Testis (tissue), 2 donors: ENCODE measurements at regions not wholly inside any gene's neighbourhood (a gene's known extent, or its start where the extent isn't known, plus 50 kb on each side); places are given as distances from the start of the nearest gene placed in this dataset.

ENCODE experiments used
- DNase-seq: peaks from one replicate; pipeline ENCODE4 v3.0.0-alpha.2; 2019
- H3K27ac ChIP-seq, 2 donors: fragments of 200-600 bp; sonication (generic); one replicate each; pipeline ENCODE4 v1.5.1; 2019
- H3K27me3 ChIP-seq: fragments of 200-600 bp; sonication (generic); one replicate; pipeline ENCODE4 v1.5.1; 2019
- H3K36me3 ChIP-seq: fragments of 200-600 bp; sonication (generic); one replicate; pipeline ENCODE4 v1.5.1; 2017; ENCODE audit warnings: low read depth; ENCODE audit errors: missing control alignments
- H3K4me1 ChIP-seq: fragments of 200-600 bp; sonication (generic); one replicate; pipeline ENCODE4 v1.5.1; 2019
- H3K4me3 ChIP-seq, 2 donors: fragments of 200-600 bp; sonication (generic); one replicate each; pipeline ENCODE4 v1.5.1; 2017 to 2019
- H3K9me3 ChIP-seq: fragments of 200-600 bp; sonication (generic); one replicate; pipeline ENCODE4 v1.5.1; 2017
- POLR2A ChIP-seq: fragments of 450-650 bp; IDR thresholded peaks from one replicate; pipeline ENCODE4 v1.6.1; 2017; ENCODE audit warnings: antibody characterized with exemption, mild to moderate bottlenecking, moderate library complexity
- WGBS, 2 donors: methylation state at CpG; one replicate each; pipeline ENCODE4 v1.1.5; 2018; 5-methylcytosine and 5-hydroxymethylcytosine counted together
- intact Hi-C: fragments of 100-400 bp; cut with DNase I; formaldehyde crosslinking; loops from one replicate; pipeline ENCODE4 v1.15.1; 2023; ENCODE audit warnings: low total_unique reads
- TF ChIP-seq, protein P1 (sequence below), 3 experiments: fragments of 450-650 bp in 2 of 3; fragments of 200-600 bp in 1 of 3; sonication (generic) in 1 of 3; IDR thresholded peaks; one replicate each; pipeline ENCODE4 v1.5.1; 2016 to 2019; ENCODE audit warnings: antibody characterized with exemption in 3 of 3, mild to moderate bottlenecking in 2 of 3, moderate library complexity in 1 of 3

DNA sequence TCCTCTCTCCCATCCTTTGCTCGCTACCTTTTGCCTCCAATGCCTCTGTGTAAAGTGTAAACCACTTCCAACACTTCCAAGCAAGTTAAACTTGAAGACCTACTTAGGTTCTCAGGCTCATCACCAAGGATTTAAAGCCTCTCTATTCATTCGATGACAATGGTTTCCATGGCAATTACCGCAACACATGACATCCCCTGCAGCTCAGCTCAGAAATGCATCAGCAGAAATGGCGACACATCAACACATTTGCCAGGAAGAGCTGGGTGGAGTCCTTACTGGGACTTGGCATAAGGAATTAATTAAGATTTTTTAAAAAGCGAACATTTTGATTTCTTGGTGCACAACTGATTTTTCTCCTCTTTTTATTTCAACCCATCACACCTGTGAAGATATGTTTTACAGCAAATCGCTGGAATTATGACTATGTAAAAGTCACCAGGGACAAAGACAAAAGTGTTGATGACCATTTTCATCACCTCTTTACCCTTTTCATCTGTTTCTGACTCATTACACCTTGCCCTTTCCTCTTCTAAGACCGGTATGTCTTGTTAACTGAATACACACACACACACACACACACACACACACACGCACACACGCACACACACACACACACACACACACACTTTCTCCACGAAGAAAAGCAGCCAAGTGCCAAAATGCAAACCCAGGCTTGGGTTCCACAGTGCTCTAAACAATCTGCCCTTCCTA lies 453.4 kb upstream of the CELF2 start:
- DNase-seq: no peak

DNA sequence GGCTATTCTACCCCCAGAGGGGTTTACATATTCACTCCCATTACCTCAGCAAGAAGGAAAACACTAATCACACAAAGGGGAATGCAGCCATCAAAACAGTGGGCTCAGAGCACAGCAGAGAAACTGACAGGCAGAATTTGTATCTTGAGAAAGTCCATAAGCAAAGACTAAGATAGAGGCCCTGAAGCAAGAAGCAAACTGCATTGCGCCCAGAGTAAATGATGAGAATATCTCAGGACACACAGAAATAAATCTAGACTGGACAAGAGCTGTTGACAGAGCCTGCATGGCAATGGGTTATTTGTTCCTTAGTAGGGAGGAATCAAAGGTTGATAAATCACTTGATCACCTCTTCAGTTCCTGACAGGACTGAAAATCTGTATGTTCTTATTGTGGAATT lies 440.7 kb upstream of the CELF2 start:
- H3K27me3 ChIP-seq: no peaks in the 10 kb centered on the region
- H3K4me1 ChIP-seq: peaks cover 8% of the 10 kb centered on the region
- no peaks in the 10 kb centered on the region for H3K9me3 ChIP-seq
- 100% methylated on average over 1 of the region's 1 CpG for WGBS, 2 donors
- H3K4me3 ChIP-seq: no peak overlapping the region
- no peak overlapping the region for H3K27ac ChIP-seq
- TF ChIP-seq POLR2A: no peak
- TF ChIP-seq, protein P1, sequence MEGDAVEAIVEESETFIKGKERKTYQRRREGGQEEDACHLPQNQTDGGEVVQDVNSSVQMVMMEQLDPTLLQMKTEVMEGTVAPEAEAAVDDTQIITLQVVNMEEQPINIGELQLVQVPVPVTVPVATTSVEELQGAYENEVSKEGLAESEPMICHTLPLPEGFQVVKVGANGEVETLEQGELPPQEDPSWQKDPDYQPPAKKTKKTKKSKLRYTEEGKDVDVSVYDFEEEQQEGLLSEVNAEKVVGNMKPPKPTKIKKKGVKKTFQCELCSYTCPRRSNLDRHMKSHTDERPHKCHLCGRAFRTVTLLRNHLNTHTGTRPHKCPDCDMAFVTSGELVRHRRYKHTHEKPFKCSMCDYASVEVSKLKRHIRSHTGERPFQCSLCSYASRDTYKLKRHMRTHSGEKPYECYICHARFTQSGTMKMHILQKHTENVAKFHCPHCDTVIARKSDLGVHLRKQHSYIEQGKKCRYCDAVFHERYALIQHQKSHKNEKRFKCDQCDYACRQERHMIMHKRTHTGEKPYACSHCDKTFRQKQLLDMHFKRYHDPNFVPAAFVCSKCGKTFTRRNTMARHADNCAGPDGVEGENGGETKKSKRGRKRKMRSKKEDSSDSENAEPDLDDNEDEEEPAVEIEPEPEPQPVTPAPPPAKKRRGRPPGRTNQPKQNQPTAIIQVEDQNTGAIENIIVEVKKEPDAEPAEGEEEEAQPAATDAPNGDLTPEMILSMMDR (IDR thresholded peaks at IDR 0.05): no peak
- no peak for DNase-seq
- intact Hi-C loops: no loop called here
- no peaks in the 10 kb centered on the region for H3K36me3 ChIP-seq

More for the DNA sequence above, 453.4 kb upstream of the CELF2 start:
- Histone ChIP-seq H3K36me3 (no peaks in the 10 kb centered on the region), H3K4me1 (no peaks in the 10 kb centered on the region), H3K27ac (no peak overlapping the region), H3K4me3 (no peak overlapping the region), H3K9me3 (no peaks in the 10 kb centered on the region), H3K27me3 (no peaks in the 10 kb centered on the region)
- intact Hi-C loops: no loop called here
- 75 to 76% methylated on average over 10 of the region's 10 CpGs for WGBS, 2 donors
- TF ChIP-seq, protein P1 (IDR thresholded peaks at IDR 0.05): no peak
- no peak for TF ChIP-seq POLR2A

DNA sequence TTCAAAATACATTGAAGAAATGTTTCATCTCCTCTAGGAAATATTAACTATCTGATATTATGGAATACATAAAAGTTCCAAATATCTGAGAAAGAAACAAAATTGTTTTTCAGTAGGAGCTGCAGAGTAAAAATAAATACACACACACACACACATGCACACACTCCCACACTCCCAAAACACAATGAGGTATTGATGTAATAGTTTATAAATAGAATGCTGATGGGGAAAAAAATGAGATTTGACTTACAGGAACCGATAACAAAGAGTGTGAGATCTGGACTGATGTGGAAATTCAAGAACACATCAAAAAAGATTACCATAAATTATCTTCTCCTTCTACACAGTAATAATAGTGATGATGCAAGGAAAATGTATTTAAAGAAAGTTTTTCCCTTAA lies 438.0 kb upstream of the CELF2 start:
- 63 to 84% methylated on average over 1 of the region's 1 CpG for WGBS, 2 donors
- TF ChIP-seq, protein P1 (IDR thresholded peaks at IDR 0.05): no peak
- TF ChIP-seq POLR2A: no peak
- Histone ChIP-seq H3K36me3 (no peaks in the 10 kb centered on the region), H3K4me1 (peaks cover 8% of the 10 kb centered on the region), H3K27ac (no peak overlapping the region), H3K9me3 (no peaks in the 10 kb centered on the region), H3K27me3 (no peaks in the 10 kb centered on the region), H3K4me3 (no peak overlapping the region)
- intact Hi-C loops: no loop called here
- DNase-seq: peak; percentile 23

DNA sequence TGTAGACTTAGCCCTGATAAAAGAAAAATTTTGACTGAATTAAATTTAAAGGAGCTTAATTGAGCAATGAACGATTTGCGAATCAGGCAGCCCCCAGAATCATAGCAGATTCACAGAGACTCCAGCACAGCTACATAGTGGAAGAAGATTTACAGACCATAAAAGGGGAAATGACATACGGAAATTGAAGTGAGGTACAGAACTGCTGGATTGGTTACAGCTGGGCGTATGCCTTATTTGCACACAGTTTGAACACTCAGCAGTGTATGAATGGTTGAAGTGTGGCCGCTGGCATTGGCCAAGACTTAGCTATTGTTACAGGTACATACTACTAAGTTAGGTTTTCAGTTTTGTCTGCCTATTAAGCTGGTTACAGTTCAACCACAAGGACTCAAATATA lies 433.5 kb upstream of the CELF2 start:
- TF ChIP-seq, protein P1 (IDR thresholded peaks at IDR 0.05): no peak
- no peak for DNase-seq
- H3K36me3 ChIP-seq: no peaks in the 10 kb centered on the region
- H3K9me3 ChIP-seq: no peaks in the 10 kb centered on the region
- H3K27ac ChIP-seq: no peak overlapping the region
- intact Hi-C loops: no loop called here
- no peak overlapping the region for H3K4me3 ChIP-seq
- no peaks in the 10 kb centered on the region for H3K4me1 ChIP-seq
- 84 to 95% methylated on average over 5 of the region's 5 CpGs for WGBS, 2 donors
- H3K27me3 ChIP-seq: no peaks in the 10 kb centered on the region

DNA sequence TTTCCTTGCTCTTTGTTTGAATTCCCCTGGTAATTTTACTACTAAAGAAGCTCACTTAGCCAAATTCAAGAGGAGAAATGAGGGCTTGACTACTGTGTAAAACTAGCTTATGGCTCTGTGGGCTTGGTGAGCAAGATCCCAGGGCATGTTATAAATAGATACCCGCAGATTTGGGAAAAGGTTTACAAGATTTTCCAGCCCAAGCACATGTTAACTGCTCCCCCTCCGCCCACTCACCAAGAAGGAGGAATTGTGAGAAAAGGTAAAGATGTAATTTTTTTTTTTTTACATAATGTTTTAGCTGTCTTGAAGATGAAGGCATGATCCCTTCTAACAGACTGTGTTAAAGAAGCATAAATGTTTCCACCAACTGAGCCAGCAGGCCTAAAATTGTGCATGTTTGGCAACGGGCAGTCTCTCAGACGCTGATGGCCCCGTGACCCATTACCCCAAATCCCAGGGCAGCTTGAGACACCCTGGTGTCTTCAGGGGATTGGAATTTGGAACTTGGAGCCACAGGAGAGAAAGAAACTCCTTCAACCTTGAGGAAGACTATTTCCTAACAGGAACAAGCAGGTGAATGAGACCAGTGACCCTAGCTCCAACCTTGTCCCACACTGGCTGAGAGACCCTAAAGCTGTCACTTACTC lies 429.8 kb upstream of the CELF2 start:
- Histone ChIP-seq H3K36me3 (no peaks in the 10 kb centered on the region), H3K4me3 (no peak overlapping the region), H3K4me1 (no peaks in the 10 kb centered on the region), H3K27ac (no peak overlapping the region), H3K9me3 (no peaks in the 10 kb centered on the region), H3K27me3 (no peaks in the 10 kb centered on the region)
- 72 to 89% methylated on average over 5 of the region's 5 CpGs for WGBS, 2 donors
- intact Hi-C loops: no loop called here
- no peak for TF ChIP-seq POLR2A
- TF ChIP-seq, protein P1 (IDR thresholded peaks at IDR 0.05): no peak
- no peak for DNase-seq
